GM21717 (cell line): ENCODE measurements at regions not wholly inside any gene's neighbourhood (a gene's known extent, or its start where the extent isn't known, plus 50 kb on each side); places are given as distances from the start of the nearest gene placed in this dataset.
"Not testable (repeated sequence)": the region's sequence is repeated elsewhere in the genome, so short reads cannot be mapped to it uniquely, and the experiment has no call there.

Experiments
- ATAC-seq: cut with Tn5 transposase; IDR thresholded peaks from one replicate; pipeline ENCODE4 v1.9.1; 2021; ENCODE audit warnings: mild to moderate bottlenecking, moderate library complexity; ENCODE audit not compliant: unreplicated experiment

DNA sequence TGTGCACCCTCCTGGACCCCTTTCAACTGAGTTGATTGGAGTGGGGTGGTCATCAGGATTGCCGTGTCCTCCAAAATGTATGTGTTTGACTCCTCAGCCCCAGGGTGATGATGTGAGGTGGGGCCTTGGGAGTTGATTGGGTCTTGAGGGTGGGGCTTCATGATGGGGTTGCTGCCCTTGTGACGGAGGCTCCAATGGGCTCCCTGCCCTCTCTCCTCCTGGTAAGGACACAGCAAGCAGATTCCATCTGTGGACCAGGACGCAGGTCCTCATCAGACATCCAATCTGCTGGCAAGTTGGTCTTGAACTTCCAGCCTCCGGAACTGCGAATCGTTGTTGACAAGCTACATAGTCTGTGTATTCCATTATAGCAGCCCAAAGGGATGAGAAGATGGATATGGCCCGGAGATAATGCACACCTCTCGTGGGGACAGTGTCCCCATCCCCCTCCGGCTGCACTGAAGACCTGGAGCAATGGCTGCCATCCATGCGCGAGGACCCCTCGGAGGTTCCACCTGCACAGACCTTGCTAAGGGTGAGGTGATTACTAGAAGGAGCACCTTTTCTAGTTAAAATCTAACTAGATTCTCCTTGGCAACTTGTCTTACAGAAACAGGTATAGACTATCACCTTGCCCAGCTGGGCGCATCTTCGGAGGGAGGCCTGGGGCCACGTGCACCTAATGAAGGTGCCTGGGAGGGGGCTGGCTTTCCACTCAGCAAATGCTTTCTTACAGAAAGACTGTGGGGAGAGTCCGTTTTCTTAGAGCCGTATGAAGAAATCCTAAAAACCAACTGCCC, 75.7 kb upstream of the IRX4 start:
- no peak for ATAC-seq

DNA sequence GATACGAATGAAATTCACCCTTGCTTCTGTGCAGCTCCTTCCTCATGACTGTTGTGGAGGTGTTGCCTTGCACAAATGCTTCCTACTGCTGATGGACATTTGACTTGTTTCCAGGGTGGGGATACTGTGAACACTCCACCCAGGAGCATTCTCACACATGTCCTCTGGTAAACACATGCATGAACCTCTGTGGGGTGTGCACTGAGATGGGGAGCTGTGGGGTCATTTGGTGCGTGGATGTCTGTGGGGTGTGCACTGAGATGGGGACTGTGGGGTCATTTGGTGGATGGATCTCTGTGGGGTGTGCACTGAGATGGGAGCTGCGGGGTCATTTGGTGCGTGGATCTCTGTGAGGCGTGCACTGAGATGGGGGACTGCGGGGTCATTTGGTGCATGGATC, 72.9 kb upstream of the IRX4 start:
- no peak for ATAC-seq

- not testable (repeated sequence) for ATAC-seq
These were observed 71.0 kb upstream of the IRX4 start for GRCh38 chr5:1953710-1954109.

GRCh38 chr5:1952444-1953099, 69.8 kb upstream of the IRX4 start:
- no peak for ATAC-seq

- ATAC-seq, result no peak
These were observed 69.3 kb upstream of the IRX4 start for GRCh38 chr5:1952021-1952420.

GRCh38 chr5:1951165-1951816, 68.6 kb upstream of the IRX4 start:
- no peak for ATAC-seq

DNA sequence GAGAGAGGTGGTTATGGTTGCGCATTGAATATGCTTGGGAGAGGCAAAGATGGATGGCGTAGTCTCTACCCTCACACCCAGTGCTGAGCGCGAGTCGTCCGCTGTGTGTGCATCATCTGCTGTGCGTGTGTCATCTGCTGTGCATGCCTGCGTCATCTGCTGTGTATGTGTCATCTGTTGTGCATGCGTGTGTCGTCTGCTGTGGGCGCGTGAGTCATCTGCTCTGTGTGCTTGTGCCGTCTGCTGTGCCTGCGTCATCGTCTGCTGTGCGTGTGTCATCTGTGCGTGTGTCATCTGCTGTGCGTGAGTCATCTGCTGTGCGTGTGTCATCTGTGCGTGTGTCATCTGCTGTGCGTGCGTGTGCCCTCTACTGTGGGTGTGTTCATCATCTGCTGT, 68.0 kb upstream of the IRX4 start:
- ATAC-seq, result no peak

DNA sequence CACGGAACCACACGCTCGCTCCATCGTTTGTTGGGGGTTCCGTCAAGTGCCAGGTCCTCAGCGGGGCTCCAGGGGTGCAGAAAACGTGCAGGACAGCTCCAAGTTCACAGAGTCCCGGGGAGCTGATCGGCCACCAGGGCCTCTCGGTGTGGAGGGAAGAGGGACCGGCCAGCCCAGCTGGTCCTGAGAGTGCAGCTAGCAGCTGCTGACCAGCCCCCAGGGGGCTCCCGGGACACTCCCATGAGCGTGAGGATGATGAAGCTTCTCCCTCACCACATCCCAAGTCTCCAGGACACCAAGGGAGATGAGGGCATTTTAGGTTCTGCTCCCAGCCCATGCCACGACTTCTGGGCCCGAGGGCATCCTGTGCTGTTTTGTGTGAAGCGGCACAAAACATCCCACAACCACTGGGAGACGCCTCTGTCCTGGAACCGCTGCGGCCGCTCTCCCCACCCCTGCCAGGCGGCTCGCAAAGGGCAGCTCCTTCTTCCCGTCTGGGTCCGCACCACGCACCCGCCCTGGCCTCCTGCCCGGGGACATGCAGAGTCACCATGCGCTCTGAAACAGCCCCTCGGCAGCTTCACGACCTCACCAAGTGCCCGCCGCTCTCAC, 67.5 kb upstream of the IRX4 start:
- no peak for ATAC-seq

DNA sequence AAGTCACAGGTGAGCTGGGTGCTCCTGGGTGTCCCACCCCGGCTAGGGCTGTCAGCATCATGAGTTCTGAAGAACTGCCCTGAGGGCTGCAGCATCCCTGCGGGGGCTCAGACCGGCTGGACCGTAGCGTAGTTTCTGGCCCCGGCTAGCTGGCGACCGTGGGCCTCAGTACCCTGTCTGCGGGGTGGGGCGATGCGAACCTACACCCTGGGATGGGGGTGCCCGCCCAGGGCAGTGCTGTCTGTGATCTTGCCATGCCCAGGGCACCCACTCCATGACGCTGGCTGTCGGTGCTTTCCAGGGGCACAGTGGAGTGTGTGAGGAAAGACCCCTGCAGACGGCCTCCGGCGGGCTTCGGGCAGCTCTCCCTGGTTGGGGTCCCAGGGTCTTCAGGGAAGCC, 66.5 kb upstream of the IRX4 start:
- ATAC-seq, result no peak

- no peak for ATAC-seq
These were observed 66.0 kb upstream of the IRX4 start for GRCh38 chr5:1948663-1949191.

DNA sequence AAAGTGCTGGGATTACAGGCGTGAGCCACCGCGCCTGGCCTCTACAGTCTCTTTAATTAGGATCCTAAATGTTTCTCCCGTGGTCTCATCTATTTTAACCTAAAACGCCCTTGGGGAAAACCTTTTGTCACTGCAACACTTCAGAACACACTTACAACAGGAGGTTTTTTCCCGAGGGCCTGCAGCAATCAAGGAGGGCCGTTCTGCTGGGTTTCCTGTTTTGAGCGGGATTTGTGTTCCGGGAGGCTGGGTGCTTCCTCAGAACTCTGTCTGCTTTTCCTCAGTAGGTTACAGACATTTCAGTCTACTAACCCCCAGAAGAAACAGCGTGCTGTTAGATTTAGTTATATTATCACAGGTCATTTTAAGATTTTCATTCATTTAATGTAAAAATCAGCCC, 65.4 kb upstream of the IRX4 start:
- no peak for ATAC-seq

GRCh38 chr5:1946776-1947175, 64.1 kb upstream of the IRX4 start:
- ATAC-seq, result no peak

GRCh38 chr5:1946122-1946677, 63.5 kb upstream of the IRX4 start:
- ATAC-seq, result no peak

GRCh38 chr5:1945606-1946005, 62.9 kb upstream of the IRX4 start:
- ATAC-seq, result no peak

DNA sequence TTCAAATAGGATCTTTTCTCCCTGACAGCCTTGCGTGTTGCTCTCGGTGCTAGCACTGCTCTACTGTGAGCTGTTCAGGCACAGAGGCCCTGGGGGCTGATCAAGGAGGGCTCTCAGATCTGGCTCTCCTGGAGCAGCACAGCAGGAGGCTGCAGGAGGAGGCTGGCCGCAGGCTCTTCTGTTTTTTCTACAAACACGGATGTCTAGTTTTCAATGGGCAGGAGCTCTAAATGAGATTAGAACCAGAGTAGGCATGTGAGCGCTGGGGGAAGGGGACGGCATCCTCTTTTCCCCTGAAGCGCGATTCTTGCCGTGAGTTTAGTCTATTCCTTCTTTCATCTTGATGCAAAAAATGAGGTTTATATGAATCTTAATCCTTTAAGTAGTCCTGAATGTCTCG, 61.7 kb upstream of the IRX4 start:
- ATAC-seq, result no peak

GRCh38 chr5:1943481-1943880, 60.8 kb upstream of the IRX4 start:
- no peak for ATAC-seq

DNA sequence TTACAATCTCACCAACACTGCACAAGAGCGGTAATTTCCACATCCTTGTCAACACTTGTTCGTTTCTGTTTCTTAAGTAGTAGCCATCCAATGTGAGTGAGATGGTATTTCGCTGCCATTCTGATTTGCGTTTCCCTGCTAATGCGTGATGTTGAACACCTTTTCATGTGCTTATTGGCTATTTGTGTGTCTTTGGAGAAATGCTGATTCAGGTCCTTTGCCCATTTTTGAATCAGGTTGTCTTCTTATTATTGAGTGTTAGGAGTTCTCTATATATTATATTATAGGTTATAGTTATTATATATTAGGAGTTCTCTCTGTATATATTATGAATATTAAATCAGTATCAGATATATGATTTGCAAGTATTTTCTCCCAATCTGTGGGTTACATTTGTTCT, 59.9 kb upstream of the IRX4 start:
- ATAC-seq, result no peak

DNA sequence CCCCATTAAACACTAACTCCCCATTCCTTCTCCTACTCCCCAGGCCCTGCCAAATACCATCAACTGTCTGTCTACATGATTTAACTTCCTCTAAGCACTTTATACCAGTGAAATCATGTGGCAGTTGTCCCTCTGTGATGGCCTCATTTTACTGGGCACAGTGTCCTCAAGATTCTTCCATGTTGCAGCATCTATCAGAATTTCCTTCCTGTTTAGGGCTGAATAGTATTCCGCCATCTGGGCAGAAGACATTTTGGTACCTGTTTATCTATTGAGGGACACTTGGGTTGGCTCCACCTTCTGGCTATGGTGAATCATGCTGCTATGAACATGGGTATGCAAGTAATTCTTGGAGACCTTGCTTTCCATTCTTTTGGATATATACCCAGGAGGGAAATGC, 59.4 kb upstream of the IRX4 start:
- ATAC-seq, result no peak

DNA sequence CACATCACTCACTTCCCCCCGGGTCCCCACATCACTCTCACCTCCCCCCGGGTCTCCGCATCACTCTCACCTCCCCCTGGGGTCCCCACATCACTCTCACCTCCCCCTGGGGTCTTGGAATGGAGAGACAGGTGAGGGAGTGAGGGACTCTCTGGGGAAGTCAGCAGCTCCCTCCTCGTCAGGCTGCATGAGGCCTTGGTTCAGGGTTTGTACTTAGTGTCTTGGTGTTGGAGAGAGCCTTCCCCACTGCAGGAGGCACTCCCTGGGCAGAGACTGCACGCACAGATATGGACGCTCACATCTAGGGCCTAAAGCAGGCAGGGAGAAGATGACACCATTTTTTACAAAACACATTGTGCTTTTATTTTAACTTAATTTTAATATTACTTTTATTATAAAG, 56.5 kb upstream of the IRX4 start:
- ATAC-seq, result no peak

- ATAC-seq, result no peak
These were observed 55.7 kb upstream of the IRX4 start for GRCh38 chr5:1938310-1939000.

DNA sequence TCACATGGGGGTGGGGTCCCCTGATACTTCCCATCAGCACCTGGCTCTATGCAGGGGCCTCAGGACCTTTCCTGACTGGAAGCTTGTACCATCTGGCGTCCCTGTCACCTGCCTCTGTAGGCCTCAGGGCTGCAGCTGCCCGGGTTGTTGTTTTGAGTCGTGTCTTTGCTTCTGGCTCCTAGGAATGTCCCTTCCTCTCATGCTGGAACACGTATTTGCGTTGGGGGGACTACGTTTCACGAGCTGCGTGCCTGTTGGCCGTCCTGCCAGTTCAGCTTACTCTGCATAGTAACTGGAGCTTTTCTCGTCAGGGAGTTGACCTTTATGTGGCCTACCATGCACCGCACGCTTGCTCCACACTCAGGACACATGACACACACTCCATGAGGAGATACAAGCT, 54.9 kb upstream of the IRX4 start:
- no peak for ATAC-seq
